Cerebellar cortex (tissue), 1 donor: ENCODE measurements at regions not wholly inside any gene's neighbourhood (a gene's known extent, or its start where the extent isn't known, plus 50 kb on each side); places are given as distances from the start of the nearest gene placed in this dataset.

Experiments
- DNase-seq: peaks from one replicate; pipeline ENCODE4 v3.0.0-alpha.2; 2015; ENCODE audit warnings: low spot score

GRCh38 chr6:166751051-166751595 is 124.1 kb upstream of the RPS6KA2 start:
- no peak for DNase-seq

GRCh38 chr6:166750108-166750793 is 123.2 kb upstream of the RPS6KA2 start:
- DNase-seq, result no peak

GRCh38 chr6:166749666-166750065 is 122.6 kb upstream of the RPS6KA2 start:
- peak; percentile 20 for DNase-seq

- peak; percentile 17 for DNase-seq
These were observed 120.9 kb upstream of the RPS6KA2 start for GRCh38 chr6:166747644-166748595.

- no peak for DNase-seq
These were observed 119.0 kb upstream of the RPS6KA2 start for GRCh38 chr6:166745801-166746668.

GRCh38 chr6:166744223-166745134 is 117.4 kb upstream of the RPS6KA2 start:
- no peak for DNase-seq

GRCh38 chr6:166743406-166744222 is 116.6 kb upstream of the RPS6KA2 start:
- DNase-seq, result no peak

GRCh38 chr6:166742981-166743380 is 115.9 kb upstream of the RPS6KA2 start:
- DNase-seq, result no peak

GRCh38 chr6:166739976-166740318 is 112.9 kb upstream of the RPS6KA2 start:
- no peak for DNase-seq

GRCh38 chr6:166739117-166739975 is 112.3 kb upstream of the RPS6KA2 start:
- DNase-seq, result no peak

GRCh38 chr6:166738386-166739116 is 111.5 kb upstream of the RPS6KA2 start:
- DNase-seq, result no peak

GRCh38 chr6:166737261-166737660 is 110.2 kb upstream of the RPS6KA2 start:
- peak; percentile 23 for DNase-seq

GRCh38 chr6:166736634-166737033 is 109.6 kb upstream of the RPS6KA2 start:
- DNase-seq, result peak; percentile 19

- DNase-seq, result no peak
These were observed 106.8 kb upstream of the RPS6KA2 start for GRCh38 chr6:166733900-166734299.

GRCh38 chr6:166729658-166730057 is 102.6 kb upstream of the RPS6KA2 start:
- DNase-seq, result no peak

- DNase-seq, result no peak
These were observed 102.0 kb upstream of the RPS6KA2 start for GRCh38 chr6:166728884-166729530.

- DNase-seq, result no peak
These were observed 99.2 kb upstream of the RPS6KA2 start for GRCh38 chr6:166726201-166726600.

- DNase-seq, result no peak
These were observed 98.5 kb upstream of the RPS6KA2 start for GRCh38 chr6:166725571-166725970.
